GM12878 (cell line): ENCODE measurements at regions not wholly inside any gene's neighbourhood (a gene's known extent, or its start where the extent isn't known, plus 50 kb on each side); places are given as distances from the start of the nearest gene placed in this dataset.
A peak's percentile ranks its signal among the peaks of the same experiment; 100 is the strongest.

Experiments
- CHD2 ChIP-seq: IDR thresholded peaks from 2 replicates; pipeline ENCODE4 v1.6.1; 2011; ENCODE audit warnings: low read depth, low read length, improper control_type of control experiment, borderline replicate concordance
- EZH2 ChIP-seq: IDR thresholded peaks from 2 replicates; pipeline ENCODE4 v1.6.1; 2012; ENCODE audit warnings: low read depth, mild to moderate bottlenecking, control low read depth, inconsistent platforms, low read length, borderline replicate concordance; ENCODE audit not compliant: control insufficient read depth
- HDAC6 ChIP-seq: fragments of 200-600 bp; sonication (generic); IDR thresholded peaks from one replicate; pipeline ENCODE4 v1.8.0; 2017; ENCODE audit warnings: antibody characterized with exemption; ENCODE audit not compliant: unreplicated experiment
- HSF1 ChIP-seq: fragments of 150-350 bp; IDR thresholded peaks from 2 replicates; pipeline ENCODE4 v1.6.1; 2014; ENCODE audit warnings: mild to moderate bottlenecking, low read depth, low read length
- IRF3 ChIP-seq: fragments of 450-650 bp; IDR thresholded peaks from 2 replicates; pipeline ENCODE4 v1.6.1; 2014; ENCODE audit warnings: mild to moderate bottlenecking
- IRF4 ChIP-seq: IDR thresholded peaks from 2 replicates; pipeline ENCODE4 v1.6.1; 2011; ENCODE audit warnings: low read depth, low read length
- IRF5 ChIP-seq: fragments of 450-650 bp; IDR thresholded peaks from 2 replicates; pipeline ENCODE4 v1.6.1; 2017; ENCODE audit warnings: borderline replicate concordance
- KAT2A ChIP-seq: conservative IDR thresholded peaks from 2 replicates; pipeline ENCODE4 v1.6.1; 2011; ENCODE audit warnings: low read depth, low read length; ENCODE audit not compliant: control insufficient read depth
- KLF5 ChIP-seq: fragments of 450-650 bp; IDR thresholded peaks from 2 replicates; pipeline ENCODE4 v1.6.1; 2014; ENCODE audit warnings: mild to moderate bottlenecking; ENCODE audit not compliant: partially characterized antibody
- LARP7 ChIP-seq: fragments of 450-650 bp; IDR thresholded peaks from 2 replicates; pipeline ENCODE4 v1.6.1; 2017; ENCODE audit warnings: mild to moderate bottlenecking
- RAD51 ChIP-seq: fragments of 450-650 bp; IDR thresholded peaks from 2 replicates; pipeline ENCODE4 v1.6.1; 2016; ENCODE audit warnings: moderate library complexity, mild to moderate bottlenecking, inconsistent platforms
- SPI1 ChIP-seq: IDR thresholded peaks from 2 replicates; pipeline ENCODE4 v1.6.1; 2011; ENCODE audit warnings: low read depth, mild to moderate bottlenecking, low read length, moderate library complexity, borderline replicate concordance; ENCODE audit not compliant: insufficient read depth
- SREBF2 ChIP-seq: IDR thresholded peaks from 2 replicates; pipeline ENCODE4 v1.6.1; 2012; ENCODE audit warnings: mild to moderate bottlenecking, low read length
- TAF1 ChIP-seq: IDR thresholded peaks from 2 replicates; pipeline ENCODE4 v1.6.1; 2011; ENCODE audit warnings: mild to moderate bottlenecking, low read depth, low read length, borderline replicate concordance
- TARDBP ChIP-seq: IDR thresholded peaks from 2 replicates; pipeline ENCODE4 v1.6.1; 2016; ENCODE audit warnings: borderline replicate concordance
- ZBTB33 ChIP-seq: fragments of 450-650 bp; IDR thresholded peaks from 2 replicates; pipeline ENCODE4 v1.6.1; 2017; ENCODE audit warnings: mild to moderate bottlenecking
- TF ChIP-seq, protein P1 (sequence below): fragments of 450-650 bp; IDR thresholded peaks from 2 replicates; pipeline ENCODE4 v1.6.1; 2018; ENCODE audit warnings: borderline replicate concordance, mild to moderate bottlenecking; ENCODE audit not compliant: partially characterized antibody

- TF ChIP-seq IRF3 (no peak), IRF5 (no peak), TAF1 (no peak), SREBF2 (no peak), EZH2 (no peak), CHD2 (no peak), RAD51 (peak; percentile 49; the same call in 1 of the 2 replicates), HDAC6 (no peak), KAT2A (no peak), LARP7 (no peak), TARDBP (no peak), ZBTB33 (no peak), KLF5 (no peak), IRF4 (peak; percentile 68; the same call in 1 of the 2 replicates), SPI1 (peak; percentile 24; the same call in 1 of the 2 replicates), HSF1 (no peak)
- TF ChIP-seq, protein P1, sequence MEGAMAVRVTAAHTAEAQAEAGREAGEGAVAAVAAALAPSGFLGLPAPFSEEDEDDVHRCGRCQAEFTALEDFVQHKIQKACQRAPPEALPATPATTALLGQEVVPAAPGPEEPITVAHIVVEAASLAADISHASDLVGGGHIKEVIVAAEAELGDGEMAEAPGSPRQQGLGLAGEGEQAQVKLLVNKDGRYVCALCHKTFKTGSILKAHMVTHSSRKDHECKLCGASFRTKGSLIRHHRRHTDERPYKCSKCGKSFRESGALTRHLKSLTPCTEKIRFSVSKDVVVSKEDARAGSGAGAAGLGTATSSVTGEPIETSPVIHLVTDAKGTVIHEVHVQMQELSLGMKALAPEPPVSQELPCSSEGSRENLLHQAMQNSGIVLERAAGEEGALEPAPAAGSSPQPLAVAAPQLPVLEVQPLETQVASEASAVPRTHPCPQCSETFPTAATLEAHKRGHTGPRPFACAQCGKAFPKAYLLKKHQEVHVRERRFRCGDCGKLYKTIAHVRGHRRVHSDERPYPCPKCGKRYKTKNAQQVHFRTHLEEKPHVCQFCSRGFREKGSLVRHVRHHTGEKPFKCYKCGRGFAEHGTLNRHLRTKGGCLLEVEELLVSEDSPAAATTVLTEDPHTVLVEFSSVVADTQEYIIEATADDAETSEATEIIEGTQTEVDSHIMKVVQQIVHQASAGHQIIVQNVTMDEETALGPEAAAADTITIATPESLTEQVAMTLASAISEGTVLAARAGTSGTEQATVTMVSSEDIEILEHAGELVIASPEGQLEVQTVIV: no peak
These were observed 55.0 kb downstream of the S1PR1 start (continued) for GRCh38 chr1:101291562-101292380.
